MG63 (cell line): ENCODE measurements at regions not wholly inside any gene's neighbourhood (a gene's known extent, or its start where the extent isn't known, plus 50 kb on each side); places are given as distances from the start of the nearest gene placed in this dataset.
A peak's percentile ranks its signal among the peaks of the same experiment; 100 is the strongest.

Experiments
- DNase-seq: peaks from one replicate; pipeline ENCODE4 v3.0.0-alpha.2; 2020
- H3K27me3 ChIP-seq: fragments of 250-450 bp; sonication (Bioruptor Pico); 2 replicates; pipeline ENCODE4 v1.5.1; 2020; ENCODE audit warnings: mild to moderate bottlenecking, moderate library complexity
- H3K36me3 ChIP-seq: fragments of 250-450 bp; sonication (Bioruptor Pico); 2 replicates; pipeline ENCODE4 v1.5.1; 2020; ENCODE audit warnings: mild to moderate bottlenecking, moderate library complexity
- H3K4me3 ChIP-seq: fragments of 250-450 bp; sonication (Bioruptor Pico); 2 replicates; pipeline ENCODE4 v1.5.1; 2020; ENCODE audit warnings: mild to moderate bottlenecking, moderate library complexity
- H3K9me3 ChIP-seq: fragments of 250-450 bp; sonication (Bioruptor Pico); 2 replicates; pipeline ENCODE4 v1.5.1; 2020; ENCODE audit warnings: mild to moderate bottlenecking, moderate library complexity

- Histone ChIP-seq H3K9me3 (no peaks in the 10 kb centered on the region), H3K27me3 (no peaks in the 10 kb centered on the region), H3K36me3 (no peaks in the 10 kb centered on the region), H3K4me3 (no peak overlapping the region)
- DNase-seq, result no peak
These were observed 154.4 kb upstream of the COL5A1 start for GRCh38 chr9:134487066-134487710.

DNA sequence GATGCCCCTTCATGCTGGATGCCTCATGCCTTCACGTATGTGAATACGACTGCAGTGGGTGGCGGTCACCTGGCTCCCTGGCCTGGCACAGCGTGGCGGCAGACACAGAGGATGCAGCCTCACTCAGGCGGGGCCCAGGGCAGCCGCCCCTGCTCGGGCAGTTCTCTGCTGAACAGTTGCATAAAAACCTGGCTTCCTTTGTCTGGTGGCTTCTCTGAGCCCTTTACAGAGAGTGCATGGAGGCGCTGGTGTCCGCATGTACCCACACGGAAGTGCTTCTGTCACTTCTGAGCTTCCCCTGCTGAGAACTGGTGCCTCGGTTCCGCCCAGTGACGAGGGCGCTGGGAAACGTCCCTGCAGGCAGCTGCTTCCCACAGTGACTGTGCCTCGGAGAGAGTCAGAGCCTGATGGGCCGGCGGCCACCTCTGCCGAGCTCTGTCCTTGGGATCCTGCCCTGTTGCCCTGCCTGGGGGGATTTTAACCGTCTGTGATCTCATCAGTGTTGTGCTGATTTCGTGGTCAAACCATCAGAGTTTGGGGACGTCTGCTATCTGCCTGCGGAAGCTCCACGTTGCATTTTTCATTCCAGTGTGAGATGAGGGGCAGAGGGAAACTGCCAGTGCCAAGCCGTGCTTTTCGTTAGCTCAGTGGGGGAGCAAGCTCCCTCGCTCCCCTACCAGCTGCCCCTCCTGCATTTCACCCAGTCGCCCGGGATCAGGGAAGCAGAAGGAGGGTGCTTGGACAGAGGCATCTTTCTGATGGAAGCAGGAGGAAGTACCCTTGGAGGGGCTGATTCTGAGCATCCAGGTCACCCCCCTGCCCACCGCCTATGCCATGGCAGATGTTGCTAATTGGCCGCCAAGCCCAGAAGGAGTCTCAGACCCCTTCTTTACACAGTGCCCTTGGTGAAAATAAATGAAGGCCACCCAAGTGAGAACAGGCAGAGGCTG, 153.0 kb upstream of the COL5A1 start:
- Histone ChIP-seq H3K27me3 (no peaks in the 10 kb centered on the region), H3K36me3 (no peaks in the 10 kb centered on the region), H3K9me3 (no peaks in the 10 kb centered on the region), H3K4me3 (no peak overlapping the region)
- no peak for DNase-seq

- Histone ChIP-seq H3K27me3 (no peaks in the 10 kb centered on the region), H3K9me3 (no peaks in the 10 kb centered on the region), H3K36me3 (no peaks in the 10 kb centered on the region), H3K4me3 (no peak overlapping the region)
- no peak for DNase-seq
These were observed 151.8 kb upstream of the COL5A1 start for GRCh38 chr9:134489621-134490408.

- no peaks in the 10 kb centered on the region for H3K9me3 ChIP-seq
- DNase-seq, result no peak
- no peaks in the 10 kb centered on the region for H3K36me3 ChIP-seq
- H3K27me3 ChIP-seq, result no peaks in the 10 kb centered on the region
- H3K4me3 ChIP-seq, result no peak overlapping the region
These were observed 151.2 kb upstream of the COL5A1 start for GRCh38 chr9:134490446-134490845.

DNA sequence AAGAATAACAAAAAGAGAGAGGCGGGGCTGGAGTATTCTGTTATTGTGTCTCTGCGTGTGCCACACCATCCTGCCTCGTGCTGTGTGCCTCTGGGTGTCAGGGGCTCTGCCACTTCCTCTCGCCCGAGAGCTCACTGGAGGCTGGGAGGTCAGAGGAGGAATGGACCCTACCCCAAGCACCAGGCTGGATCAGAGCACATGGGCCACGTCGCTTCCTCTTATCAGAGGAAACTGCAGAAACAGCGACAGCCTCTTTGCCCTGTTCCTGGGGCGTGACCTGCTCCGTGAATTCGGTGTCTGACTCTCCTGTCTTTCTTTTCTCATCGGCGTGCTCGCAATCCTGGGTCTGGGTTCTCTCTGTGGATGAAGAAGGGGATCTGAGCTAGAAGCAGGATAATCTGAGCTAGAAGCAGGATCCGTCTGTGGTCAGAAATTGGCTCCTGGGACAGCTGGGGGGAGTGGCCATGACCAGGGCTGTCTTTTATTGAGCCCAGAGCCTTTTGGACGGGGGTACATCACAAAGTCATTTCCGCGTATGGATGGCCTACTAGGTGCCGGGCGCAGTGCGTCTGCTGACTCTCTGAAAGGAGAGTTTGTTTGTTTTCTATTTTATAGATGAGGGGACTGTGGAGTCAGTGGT, 150.3 kb upstream of the COL5A1 start:
- no peak for DNase-seq
- no peaks in the 10 kb centered on the region for H3K9me3 ChIP-seq
- no peaks in the 10 kb centered on the region for H3K27me3 ChIP-seq
- no peaks in the 10 kb centered on the region for H3K36me3 ChIP-seq
- no peak overlapping the region for H3K4me3 ChIP-seq

- DNase-seq, result no peak
- no peak overlapping the region for H3K4me3 ChIP-seq
These were observed 149.7 kb upstream of the COL5A1 start for GRCh38 chr9:134491856-134492255.

GRCh38 chr9:134492281-134492691, 149.3 kb upstream of the COL5A1 start:
- no peak for DNase-seq
- no peak overlapping the region for H3K4me3 ChIP-seq
- H3K9me3 ChIP-seq, result no peaks in the 10 kb centered on the region
- H3K27me3 ChIP-seq, result no peaks in the 10 kb centered on the region
- no peaks in the 10 kb centered on the region for H3K36me3 ChIP-seq

More at GRCh38 chr9:134491856-134492255, 149.7 kb upstream of the COL5A1 start:
- no peaks in the 10 kb centered on the region for H3K9me3 ChIP-seq
- no peaks in the 10 kb centered on the region for H3K36me3 ChIP-seq
- no peaks in the 10 kb centered on the region for H3K27me3 ChIP-seq

DNA sequence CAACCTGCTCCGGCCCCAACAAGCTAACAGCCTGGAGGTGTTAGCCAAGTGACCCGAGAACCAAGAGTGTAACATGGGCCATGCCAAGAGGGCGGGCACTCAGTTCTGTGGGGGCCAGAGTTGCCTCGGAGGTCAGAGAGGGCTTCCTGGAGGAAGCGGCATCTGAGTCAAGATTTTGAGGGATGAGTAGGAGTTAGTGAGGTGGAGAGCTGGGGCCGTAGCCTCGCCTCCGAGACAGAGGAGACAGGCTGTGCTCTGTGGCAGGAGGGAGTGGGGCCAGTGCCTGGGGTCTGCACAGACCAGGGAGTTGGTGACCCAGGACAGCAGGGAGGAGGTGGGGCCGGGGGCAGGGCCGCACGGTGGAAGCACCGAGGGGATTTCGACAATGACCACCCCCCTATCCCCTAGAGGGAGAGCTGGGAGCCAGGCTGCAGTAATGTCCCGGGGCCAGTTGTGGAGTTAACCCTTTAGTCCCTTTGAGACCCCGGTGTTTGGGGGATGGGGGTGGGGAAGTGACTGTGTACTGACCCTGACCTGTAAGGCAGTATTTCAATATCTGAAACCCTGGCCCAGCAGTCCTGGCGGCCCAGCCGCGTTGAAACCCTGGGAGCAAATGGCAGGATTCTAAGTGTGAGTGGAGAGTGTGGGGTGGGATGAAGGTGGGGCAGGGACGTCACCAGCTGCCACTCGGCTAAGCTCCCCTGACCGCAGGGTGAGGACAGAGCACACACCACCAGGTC, 148.7 kb upstream of the COL5A1 start:
- Histone ChIP-seq H3K4me3 (no peak overlapping the region), H3K9me3 (no peaks in the 10 kb centered on the region), H3K36me3 (no peaks in the 10 kb centered on the region), H3K27me3 (no peaks in the 10 kb centered on the region)
- DNase-seq, result no peak

GRCh38 chr9:134493461-134494272, 147.9 kb upstream of the COL5A1 start:
- no peaks in the 10 kb centered on the region for H3K36me3 ChIP-seq
- H3K27me3 ChIP-seq, result no peaks in the 10 kb centered on the region
- H3K9me3 ChIP-seq, result no peaks in the 10 kb centered on the region
- H3K4me3 ChIP-seq, result no peak overlapping the region
- DNase-seq, result no peak

DNA sequence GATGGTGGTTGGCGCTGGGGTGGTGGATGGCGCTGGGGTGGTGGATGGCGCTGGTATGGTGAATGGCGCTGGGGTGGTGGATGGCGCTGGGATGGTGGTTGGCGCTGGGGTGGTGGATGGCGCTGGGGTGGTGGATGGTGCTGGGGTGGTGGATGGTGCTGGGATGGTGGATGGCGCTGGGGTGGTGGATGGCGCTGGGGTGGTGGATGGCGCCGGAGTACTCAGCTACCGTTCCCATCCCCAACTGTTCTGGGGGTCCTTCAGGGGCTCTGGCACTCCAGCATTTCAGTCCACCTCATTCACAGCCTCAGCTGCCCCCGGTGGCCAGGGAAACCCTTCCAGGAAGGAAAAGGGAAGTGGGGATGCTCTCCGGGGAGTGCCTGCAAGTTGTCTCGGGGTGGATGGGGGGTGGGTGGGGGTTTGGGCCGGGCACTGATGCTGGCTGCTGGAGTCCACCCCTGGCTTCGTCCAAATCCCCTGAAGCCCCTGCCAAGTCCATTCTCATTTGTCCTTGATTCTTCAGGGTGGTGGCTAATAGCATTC, 147.3 kb upstream of the COL5A1 start:
- Histone ChIP-seq H3K4me3 (no peak overlapping the region), H3K9me3 (no peaks in the 10 kb centered on the region), H3K36me3 (no peaks in the 10 kb centered on the region), H3K27me3 (no peaks in the 10 kb centered on the region)
- DNase-seq, result no peak

GRCh38 chr9:134494905-134495304, 146.7 kb upstream of the COL5A1 start:
- H3K27me3 ChIP-seq, result no peaks in the 10 kb centered on the region
- DNase-seq, result no peak
- H3K9me3 ChIP-seq, result no peaks in the 10 kb centered on the region
- no peak overlapping the region for H3K4me3 ChIP-seq
- no peaks in the 10 kb centered on the region for H3K36me3 ChIP-seq

- DNase-seq, result no peak
- Histone ChIP-seq H3K4me3 (no peak overlapping the region), H3K9me3 (no peaks in the 10 kb centered on the region), H3K27me3 (no peaks in the 10 kb centered on the region), H3K36me3 (no peaks in the 10 kb centered on the region)
These were observed 145.7 kb upstream of the COL5A1 start for GRCh38 chr9:134495881-134496412.

DNA sequence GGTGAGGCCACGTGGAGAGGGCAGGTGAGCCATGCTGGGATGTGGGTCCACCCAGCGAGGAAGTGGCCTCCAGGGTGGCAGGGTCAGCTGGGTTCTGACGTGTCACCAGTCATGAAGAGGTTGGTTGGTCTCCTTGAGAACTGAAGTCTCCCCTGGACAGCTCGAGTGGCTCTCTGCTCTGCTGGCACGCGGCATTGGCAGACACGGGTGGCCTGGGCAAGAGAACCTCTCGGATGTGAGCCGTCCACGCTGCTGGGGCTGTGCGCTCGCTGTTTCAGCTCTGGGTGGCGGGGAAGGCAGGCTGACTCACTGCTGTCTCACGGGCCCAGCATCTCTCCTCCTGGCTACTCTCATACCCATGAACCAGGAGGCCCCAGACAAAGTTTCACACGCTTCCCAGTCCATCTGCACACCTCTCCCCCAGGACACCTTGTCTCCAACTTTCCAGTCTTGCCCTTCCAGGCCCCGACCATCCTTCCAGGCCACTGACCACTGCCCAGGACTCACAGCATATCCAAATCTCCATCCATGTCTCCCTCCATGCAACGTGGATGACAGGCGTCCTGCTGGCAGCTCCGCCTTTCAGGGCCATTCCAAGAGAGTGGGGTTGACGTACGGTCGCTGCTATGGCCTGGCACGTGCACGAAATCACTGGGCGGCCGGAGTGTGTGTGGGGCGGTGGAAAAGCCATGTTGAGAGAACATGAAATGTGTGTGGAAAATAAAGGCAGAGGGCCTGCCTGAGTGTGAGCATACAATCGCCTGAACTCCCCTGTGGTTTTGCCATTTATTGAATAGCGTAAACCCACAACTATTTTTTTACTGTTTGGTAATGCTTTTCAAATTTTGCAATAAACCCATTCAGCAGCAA, 145.0 kb upstream of the COL5A1 start:
- H3K36me3 ChIP-seq, result no peaks in the 10 kb centered on the region
- H3K9me3 ChIP-seq, result no peaks in the 10 kb centered on the region
- H3K4me3 ChIP-seq, result no peak overlapping the region
- DNase-seq, result peak; percentile 76
- H3K27me3 ChIP-seq, result no peaks in the 10 kb centered on the region

- H3K36me3 ChIP-seq, result no peaks in the 10 kb centered on the region
- DNase-seq, result peak; percentile 39
- H3K4me3 ChIP-seq, result no peak overlapping the region
- no peaks in the 10 kb centered on the region for H3K27me3 ChIP-seq
- no peaks in the 10 kb centered on the region for H3K9me3 ChIP-seq
These were observed 144.2 kb upstream of the COL5A1 start for GRCh38 chr9:134497283-134497860.
